ENCODE measurements at regions not wholly inside any gene's neighbourhood (a gene's known extent, or its start where the extent isn't known, plus 50 kb on each side); places are given as distances from the start of the nearest gene placed in this dataset.

DNA sequence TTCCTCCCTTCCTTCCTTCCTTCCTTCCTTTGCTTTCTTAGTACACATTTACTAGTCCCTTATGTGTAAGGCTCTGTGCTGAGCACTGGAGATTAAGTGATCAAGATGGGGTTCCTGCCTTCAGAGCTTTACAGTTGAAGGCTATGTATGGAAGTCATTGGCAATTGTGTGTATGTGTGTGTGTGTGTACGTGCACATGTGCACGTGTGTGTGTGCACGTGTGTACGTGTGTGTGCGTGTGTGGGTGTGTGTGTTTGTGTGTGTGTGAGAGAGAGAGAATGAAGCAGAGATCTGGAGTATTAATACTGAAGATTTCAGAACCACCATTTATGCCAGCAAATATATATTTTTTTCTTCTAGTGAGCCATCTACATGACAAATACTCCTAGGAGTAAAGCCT is 184.9 kb upstream of the NFIB start:
- TF ChIP-seq YY1 (IDR thresholded peaks at IDR 0.05; ENCODE audit: insufficient read depth, insufficient read length) (no peak), ZNF274 (IDR thresholded peaks at IDR 0.05; ENCODE audit: low read depth, low read length) (no peak), SUZ12 (IDR thresholded peaks at IDR 0.05; ENCODE audit: extremely low read depth, insufficient read depth, insufficient read length) (no peak)

All from NT2/D1 (cell line).